HG03558 (cell line): ENCODE measurements at regions not wholly inside any gene's neighbourhood (a gene's known extent, or its start where the extent isn't known, plus 50 kb on each side); places are given as distances from the start of the nearest gene placed in this dataset.
"Not testable (repeated sequence)": the region's sequence is repeated elsewhere in the genome, so short reads cannot be mapped to it uniquely, and the experiment has no call there.

Experiments
- ATAC-seq: cut with Tn5 transposase; IDR thresholded peaks from one replicate; pipeline ENCODE4 v1.9.1; 2021; ENCODE audit warnings: moderate number of reproducible peaks; ENCODE audit not compliant: unreplicated experiment; ENCODE audit errors: extremely low read depth

DNA sequence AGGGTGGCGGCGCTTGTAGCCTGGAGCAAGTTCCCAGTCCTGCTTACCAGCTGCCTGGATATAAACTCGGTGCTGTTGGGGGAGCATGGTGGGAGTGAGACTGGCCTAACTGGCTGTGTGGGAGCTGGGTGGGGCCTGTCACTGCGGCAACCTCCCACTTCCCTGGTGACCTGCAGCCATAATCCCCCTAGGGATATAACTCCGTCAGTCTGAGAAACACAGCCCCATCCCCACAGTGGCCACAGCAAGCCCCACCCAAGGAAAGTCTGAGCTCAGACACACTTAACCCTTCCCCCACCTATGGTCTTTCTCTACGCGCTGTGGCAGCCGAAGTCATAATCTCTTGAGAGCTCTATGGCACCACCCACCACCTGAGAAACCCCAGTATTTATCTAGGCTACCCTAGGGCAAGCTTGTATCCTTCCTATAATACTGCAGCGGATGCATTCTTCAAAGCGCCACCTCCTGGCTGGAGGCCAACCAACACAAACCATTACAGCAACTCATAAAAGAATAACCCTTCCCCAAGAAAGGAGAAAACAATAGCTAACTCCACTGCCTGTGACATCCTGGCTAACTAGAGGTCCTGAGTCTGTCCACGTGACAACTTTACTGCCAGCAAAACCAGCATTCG lies 57.4 kb downstream of the ZNF648 start:
- no peak for ATAC-seq

DNA sequence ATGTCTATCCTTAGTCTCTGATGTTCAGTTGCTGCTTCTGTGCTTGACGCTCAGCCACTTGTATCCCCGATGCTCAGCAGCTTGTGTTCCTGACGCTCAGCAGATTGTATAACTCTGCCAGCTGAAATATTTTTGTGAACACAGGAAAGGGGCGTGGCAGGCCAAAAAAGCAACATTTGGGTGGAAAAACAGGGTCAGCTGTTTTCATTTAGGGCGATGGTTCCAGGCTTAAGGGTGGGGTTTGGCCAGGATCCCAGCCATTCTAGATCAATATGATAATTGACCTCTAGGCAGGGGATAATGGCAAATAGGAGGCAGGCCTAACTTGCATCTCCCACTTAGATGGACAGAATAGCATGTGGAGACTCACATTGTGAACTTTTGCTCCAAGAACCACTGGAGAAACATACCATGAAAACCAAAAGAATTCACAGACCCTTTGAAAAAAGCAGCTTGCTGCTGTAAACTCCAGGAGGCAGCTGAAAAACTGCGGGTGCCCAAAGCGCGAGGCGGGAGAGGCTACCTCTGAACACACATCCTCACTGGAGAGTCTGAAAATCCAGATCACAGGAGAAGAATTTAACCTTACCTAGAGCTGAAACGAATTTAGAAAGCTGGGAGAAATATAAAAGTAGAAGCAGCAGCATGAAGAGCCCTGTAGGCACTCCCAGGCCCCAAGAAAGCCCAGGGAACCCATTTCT lies 58.3 kb downstream of the ZNF648 start:
- no peak for ATAC-seq

DNA sequence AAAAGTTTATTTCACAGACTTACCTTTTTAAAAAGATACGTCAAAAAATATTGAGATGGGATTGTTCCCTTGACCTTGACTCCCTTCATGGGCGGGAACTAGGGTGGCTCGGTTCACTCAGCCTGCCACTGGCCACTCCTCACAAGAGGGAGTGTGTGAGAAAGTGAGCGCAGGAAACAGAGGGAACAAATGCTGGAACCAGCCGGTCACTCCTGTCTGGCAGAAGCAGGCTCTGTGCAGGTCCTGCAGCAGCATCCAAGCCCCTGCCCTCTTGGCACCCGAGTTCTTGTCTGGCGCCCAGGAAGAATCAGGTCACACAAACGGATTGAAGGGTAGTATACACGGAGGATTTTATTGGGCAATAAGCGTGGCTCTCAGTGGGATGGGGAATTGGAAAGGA lies 58.9 kb downstream of the ZNF648 start:
- no peak for ATAC-seq

DNA sequence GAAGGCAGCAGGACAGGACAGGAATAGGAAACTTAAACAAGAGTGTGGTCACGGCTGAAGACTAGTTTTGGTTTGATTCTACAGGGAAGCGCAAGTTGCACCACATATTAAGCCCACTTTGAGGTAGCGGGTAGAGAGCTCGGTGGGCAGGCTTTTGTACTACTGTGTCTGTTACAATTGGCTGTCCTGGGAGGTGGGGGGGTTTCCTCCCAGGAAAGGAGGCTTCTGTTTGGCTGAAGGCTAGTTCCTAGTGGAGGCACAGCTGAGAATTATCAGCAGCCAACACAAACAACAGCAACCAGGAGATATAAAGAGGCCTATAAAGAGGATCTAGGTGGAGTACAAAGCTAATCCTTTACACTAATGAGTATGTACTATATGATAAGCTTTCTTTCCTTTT lies 62.7 kb downstream of the ZNF648 start:
- ATAC-seq = no peak

DNA sequence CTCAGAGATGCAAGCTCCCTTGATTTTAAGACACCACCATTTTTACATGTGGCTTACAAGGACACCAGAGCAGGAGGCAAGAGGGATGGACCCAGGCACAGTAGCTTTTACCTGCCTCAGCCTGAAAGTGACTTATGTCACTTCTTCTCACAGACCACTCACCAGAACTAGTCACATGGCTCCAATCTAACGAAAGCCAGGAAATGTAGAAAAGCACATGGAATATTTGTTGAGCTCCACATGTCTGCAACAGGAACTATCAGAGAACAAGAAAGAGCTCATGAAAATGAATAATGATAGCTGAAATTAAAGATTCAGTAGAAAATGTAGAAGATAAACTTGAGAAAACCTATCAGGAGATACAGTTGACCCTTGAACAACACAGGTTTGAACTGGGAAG lies 69.4 kb downstream of the ZNF648 start:
- no peak for ATAC-seq

DNA sequence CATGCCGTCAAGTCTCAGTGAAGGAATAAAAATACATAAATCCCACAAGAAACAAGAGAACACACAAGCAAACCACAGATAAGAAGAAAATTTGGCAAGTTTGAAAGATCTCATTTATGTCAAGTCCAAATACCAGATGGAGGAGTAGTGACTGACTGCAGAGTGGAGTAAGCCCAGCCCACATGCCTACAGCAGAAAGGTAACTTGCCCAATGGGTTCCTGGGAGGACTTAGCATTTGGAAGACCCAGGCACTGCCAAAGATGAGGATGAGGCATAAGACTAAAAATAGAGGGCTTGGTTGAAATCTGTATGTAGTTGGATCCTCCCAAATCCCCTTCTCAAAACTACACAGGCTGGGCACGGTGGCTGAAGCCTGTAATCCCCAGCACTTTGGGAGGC lies 70.8 kb downstream of the ZNF648 start:
- ATAC-seq = no peak

DNA sequence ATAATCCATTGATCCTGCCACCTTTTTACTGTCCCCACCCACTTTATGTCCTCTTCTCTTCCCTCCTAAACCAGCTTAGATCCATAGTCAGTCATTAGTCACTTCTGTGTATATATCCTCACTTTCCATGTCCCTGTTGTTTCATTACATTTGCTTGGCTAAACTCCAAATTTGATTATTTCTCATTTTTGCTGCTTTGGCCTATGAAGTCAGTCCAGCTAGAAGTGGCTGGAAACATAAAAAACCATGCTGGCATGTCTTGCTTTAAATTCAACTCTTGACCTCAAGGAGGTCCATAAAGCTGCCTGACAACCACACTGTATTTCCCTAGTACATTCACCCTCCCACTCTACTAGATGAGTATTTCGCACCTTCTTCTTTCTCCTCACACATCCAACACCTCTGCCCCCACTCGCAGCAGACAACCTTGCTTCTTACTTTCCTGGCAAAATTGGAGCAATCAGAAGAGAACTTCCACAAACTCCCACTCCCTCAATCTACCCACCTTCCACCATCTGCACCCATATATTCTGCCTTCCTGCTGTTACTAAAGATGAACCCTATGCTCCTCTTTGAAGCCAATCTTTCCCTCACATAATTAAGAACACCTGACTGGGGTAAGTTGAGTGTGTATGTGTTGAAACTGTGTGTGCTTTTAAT lies 72.1 kb downstream of the ZNF648 start:
- no peak for ATAC-seq

DNA sequence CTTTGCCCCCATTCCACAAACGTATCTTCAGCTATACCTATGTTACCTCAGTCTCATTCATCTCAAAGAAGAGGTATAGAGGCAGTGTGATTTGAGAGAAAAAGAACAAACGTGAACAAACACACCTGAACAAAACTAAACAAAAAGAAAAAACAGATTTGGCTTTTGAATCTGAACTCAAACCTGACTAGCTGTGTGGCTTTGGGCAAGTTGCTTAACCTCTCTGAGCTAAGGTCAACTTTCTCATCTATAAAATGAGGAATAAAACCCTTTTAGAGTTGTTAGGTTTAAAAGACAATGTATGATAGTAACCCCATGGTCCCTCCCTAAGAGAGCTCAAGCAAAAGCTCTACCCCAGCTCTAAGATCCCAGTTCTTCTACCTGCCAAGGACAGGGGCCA lies 73.5 kb downstream of the ZNF648 start:
- no peak for ATAC-seq

DNA sequence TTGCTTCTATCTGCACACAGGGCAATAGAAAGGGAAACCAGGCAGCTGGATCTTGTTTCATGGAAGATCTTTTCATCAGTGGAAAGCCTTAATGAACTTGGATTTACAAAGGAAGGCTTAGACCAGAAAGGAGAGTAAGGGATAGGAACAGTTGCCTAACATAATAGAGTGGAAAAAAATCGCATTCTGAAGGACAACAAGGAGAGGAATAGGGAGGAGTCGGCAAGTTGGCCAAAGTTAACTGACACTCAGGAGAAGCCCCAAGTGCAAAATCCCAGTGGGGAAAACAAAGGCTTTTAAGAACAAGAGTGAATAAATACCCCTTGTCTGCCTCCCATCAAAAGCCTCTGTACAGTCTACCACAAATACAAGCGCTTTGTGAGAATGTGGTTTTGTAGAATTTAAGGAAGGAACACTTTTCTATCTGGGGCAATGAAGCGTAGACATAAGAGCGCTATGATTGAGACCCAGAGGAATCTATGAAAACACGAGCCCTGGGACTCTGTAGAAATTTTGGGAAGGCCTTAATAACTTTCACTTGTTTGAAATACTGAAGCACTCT lies 74.1 kb downstream of the ZNF648 start:
- no peak for ATAC-seq

DNA sequence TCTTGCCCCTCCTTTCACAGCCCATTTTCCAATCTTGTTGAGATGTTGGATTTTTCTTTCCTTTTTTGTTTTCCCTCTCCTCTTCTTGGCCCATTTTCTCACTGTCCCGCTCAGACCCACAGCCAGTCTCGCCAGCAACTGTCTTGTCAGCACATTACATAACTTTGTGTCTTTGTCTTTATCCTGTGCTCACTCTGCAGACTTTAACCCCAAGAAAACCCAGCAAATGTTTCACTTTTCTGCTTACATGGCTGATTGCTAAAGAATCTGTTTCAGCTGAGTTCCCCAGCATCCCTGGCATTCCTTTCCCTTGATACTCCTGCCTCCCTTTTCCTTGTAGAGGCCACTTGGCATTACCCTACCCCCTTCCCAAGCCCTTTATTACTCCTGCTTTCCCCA lies 74.6 kb downstream of the ZNF648 start:
- ATAC-seq = no peak

DNA sequence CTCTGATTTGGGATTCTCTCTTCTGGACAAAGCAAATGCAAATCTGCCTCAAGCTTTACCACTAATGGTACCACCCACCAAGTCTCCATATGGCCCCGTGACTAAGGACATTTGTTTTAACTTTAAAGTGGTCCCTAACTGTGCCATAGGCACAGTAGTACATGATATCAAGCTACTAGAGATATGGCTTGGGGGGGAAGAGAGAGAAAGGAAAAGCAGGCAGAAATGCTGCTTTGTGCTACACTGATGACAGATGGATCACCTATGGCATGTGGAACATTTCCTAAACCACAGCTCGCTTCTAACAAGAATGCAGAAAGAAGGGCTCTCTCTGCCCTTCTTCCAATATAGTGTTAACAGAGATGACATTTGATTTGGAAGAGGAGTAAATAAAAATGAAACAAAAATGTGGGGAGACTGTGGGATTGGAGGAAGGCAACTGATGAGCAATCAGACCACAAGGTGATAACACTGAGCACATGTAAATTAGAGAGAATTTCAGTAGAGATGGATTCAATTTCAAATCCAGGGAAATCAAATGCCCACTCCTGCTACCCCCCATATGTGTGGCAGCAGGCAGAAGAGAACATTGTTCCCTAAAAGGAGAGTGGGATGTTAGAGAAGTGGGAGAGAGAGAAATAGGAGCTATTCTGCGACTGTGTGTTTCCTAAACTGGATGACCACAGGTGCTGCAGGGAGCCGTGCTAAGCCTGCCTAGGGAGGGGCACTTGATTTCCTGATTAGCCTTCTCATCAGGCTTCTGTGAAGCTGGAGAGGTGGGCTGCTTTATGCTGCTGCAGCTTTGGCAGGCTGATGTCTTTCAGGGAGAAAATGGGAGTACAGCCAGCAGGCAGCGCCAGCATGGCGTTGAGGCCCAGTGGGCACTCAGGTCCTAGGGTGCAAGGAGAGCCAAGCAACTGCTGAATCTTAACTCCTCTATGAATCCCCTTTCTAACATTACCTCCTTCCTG lies 75.3 kb downstream of the ZNF648 start:
- ATAC-seq = no peak

DNA sequence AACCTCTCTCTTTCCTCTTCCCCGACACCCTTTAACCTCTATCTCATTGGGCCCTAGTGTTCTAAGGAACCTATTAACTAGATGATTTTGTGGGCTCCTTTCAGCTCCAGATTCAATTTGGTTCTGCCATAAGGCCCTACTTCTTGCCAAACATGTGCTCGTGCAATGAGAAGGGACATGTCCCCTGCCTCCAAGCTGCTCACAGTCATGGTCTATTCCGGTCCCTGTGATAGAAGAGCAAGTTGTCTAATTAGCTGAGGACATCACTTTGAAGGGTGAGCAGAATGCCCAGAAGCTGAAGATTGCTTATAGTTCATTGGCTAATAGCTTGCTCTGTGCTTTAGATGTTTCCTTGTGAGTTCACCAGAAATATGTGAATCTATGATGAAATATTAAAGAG lies 76.2 kb downstream of the ZNF648 start:
- ATAC-seq = no peak

DNA sequence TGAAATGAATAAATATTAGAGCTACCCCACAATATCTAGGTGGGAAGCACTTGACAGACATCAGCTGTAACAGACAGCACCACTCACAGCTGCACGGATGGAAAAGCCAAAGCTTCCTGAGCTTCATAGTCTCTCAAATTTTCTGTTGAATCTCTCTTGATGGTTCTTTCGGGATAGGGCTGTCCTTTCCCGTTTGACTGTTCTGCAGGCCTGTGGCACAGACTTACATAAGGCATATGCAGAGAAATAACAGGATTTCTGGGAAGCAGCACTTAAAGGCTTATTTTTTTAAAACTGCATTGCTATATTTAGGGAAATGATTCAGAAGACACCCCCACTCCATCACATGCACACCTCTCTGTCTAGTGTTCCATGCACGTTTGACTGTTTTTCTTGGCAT lies 77.5 kb downstream of the ZNF648 start:
- no peak for ATAC-seq

DNA sequence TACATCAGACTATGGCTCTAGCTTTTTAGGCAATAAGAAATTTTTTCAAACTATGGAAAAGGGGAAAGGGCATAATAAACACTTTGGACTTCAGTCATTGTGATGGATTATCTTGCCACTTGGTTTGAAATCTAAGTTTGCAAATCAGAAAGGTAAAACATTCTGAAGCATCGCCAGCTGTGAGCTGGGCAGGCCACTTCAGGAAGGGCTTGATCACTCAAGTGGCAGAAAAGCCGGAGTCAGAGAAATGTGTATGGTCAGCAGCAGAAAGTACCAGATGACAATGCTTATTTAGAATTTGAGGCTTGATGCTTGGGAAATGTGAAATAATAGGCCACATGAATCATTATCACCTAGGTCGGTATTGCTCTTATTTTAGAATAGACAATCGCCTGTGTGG lies 79.7 kb downstream of the ZNF648 start:
- ATAC-seq = no peak

DNA sequence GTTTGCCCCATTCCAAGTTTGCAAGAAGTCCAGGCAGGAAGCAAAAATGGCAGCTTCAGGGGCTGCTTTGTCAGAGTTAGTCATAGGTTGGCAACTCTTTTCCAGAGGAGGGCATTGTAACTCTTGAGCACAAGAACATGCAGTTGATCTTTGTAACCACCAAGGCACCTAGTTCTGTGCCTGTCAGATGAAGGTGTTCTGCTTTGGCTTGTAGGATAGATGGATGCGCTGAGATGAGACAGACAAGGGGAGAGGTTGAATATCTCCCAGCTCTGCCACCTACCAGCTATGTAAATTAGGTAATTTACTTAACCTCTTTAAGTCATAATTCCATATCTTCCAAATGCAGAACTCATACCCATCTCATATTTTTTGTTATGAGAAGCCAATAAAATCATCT lies 89.3 kb downstream of the ZNF648 start:
- no peak for ATAC-seq

DNA sequence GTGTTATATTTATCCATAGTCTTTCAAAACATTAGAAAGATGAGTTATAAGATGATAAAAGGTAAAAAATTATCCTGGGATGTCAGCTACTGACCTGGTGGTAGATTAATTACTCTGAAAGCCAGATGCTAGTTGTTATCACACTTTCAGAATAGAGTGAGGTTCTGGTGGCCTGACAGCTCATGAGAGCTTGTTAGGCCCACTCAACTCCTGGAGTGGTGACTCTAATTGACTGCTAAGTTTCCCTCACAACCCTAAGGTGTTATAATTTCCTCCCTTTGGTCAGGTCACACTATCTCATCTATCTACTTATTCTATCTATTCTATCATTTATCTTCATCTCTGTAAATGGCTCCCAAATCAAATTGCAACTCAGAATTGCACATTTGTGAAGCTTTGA lies 90.1 kb downstream of the ZNF648 start:
- ATAC-seq = no peak

DNA sequence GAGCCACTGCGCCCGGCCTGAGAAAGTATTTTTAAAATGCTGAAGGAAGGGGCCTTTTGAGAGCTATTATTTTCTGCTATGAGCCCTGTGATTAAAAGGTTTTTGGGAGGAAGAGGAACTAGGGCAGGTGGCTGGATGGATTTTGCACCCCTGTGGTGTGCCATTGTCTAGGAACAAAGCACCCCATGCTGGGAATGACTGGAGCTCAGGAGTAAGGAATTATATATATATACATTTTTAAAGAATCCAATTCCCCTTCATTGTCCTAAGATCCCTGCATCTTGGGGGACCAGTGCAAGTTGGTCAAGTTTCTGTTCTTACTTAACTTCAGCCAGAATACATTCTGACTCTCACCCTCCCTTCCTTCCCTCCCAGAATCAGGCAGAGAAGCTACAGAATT lies 91.6 kb downstream of the ZNF648 start:
- ATAC-seq = no peak

DNA sequence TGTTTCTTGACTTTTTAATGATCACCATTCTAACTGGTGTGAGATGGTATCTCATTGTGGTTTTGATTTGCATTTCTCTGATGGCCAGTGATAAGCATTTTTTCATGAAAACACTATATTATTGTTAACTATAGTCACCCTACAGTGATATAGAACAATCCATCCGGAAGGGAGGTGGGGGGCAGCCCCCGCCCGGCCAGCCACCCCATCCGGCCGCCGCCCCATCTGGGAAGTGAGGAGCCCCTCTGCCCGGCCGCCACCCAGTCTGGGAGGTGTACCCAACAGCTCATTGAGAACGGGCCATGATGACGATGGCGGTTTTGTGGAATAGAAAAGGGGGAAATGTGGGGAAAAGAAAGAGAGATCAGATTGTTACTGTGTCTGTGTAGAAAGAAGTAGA lies 106.8 kb downstream of the ZNF648 start:
- ATAC-seq = not testable (repeated sequence)

DNA sequence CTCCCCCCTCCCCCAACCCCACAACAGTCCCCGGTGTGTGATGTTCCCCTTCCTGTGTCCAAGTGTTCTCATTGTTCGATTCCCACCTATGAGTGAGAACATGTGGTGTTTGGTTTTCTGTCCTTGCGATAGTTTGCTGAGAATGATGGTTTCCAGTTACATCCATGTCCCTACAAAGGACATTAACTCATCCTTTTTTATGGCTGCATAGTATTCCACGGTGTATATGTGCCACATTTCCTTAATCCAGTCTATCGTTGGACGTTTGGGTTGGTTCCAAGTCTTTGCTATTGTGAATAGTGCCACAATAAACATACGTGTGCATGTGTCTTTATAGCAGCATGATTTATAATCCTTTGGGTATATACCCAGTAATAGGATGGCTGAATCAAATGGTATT lies 107.3 kb downstream of the ZNF648 start:
- not testable (repeated sequence) for ATAC-seq

DNA sequence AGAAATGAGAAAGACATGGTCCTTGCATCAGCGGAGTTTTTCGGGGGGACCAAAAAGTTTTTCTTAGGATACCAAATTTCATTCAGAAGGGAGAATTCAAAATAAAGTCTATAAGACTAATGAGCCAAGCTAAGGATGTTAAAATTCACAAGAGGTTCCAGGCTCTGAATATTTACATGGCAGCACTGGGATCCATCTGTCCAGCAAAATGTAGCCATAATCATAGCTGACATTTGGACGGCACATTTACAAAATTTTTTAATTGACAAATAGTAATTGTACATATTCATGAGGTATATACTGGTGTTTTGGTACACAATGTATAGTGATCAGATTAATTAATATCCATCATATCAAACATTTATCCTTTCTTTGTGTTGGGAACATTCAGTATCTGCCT lies 107.9 kb downstream of the ZNF648 start:
- no peak for ATAC-seq
